ENCODE measurements at regions not wholly inside any gene's neighbourhood (a gene's known extent, or its start where the extent isn't known, plus 50 kb on each side); places are given as distances from the start of the nearest gene placed in this dataset.
"Not testable (repeated sequence)": the region's sequence is repeated elsewhere in the genome, so short reads cannot be mapped to it uniquely, and the experiment has no call there.

GRCh38 chr18:38642711-38643110 is 1077.1 kb upstream of the CELF4 start:
- no peak for DNase-seq (ENCODE audit: low spot score)
- in situ Hi-C loops (cut with HindIII; ENCODE audit: low sequenced_read_pairs), result no loop called here

GRCh38 chr18:38639700-38640099 is 1074.1 kb upstream of the CELF4 start:
- in situ Hi-C loops (cut with HindIII; ENCODE audit: low sequenced_read_pairs); DNase-seq (ENCODE audit: low spot score): not testable (repeated sequence)

GRCh38 chr18:38635709-38636430 is 1070.3 kb upstream of the CELF4 start:
- in situ Hi-C loops (cut with HindIII; ENCODE audit: low sequenced_read_pairs), result no loop called here
- no peak for DNase-seq (ENCODE audit: low spot score)

GRCh38 chr18:38634117-38634516 is 1068.5 kb upstream of the CELF4 start:
- in situ Hi-C loops (cut with HindIII; ENCODE audit: low sequenced_read_pairs), result no loop called here
- no peak for DNase-seq (ENCODE audit: low spot score)

GRCh38 chr18:38633333-38633732 is 1067.7 kb upstream of the CELF4 start:
- in situ Hi-C loops (cut with HindIII; ENCODE audit: low sequenced_read_pairs), result no loop called here
- DNase-seq (ENCODE audit: low spot score), result no peak

- DNase-seq (ENCODE audit: low spot score), result no peak
- in situ Hi-C loops (cut with HindIII; ENCODE audit: low sequenced_read_pairs), result no loop called here
Measured at GRCh38 chr18:38619129-38619528, 1053.5 kb upstream of the CELF4 start.

GRCh38 chr18:38616306-38616705 is 1050.7 kb upstream of the CELF4 start:
- in situ Hi-C loops (cut with HindIII; ENCODE audit: low sequenced_read_pairs), result no loop called here
- no peak for DNase-seq (ENCODE audit: low spot score)

- in situ Hi-C loops (cut with HindIII; ENCODE audit: low sequenced_read_pairs), result no loop called here
- no peak for DNase-seq (ENCODE audit: low spot score)
Measured at GRCh38 chr18:38612904-38613303, 1047.3 kb upstream of the CELF4 start.

- in situ Hi-C loops (cut with HindIII; ENCODE audit: low sequenced_read_pairs), result no loop called here
- no peak for DNase-seq (ENCODE audit: low spot score)
Measured at GRCh38 chr18:38611036-38611964, 1045.7 kb upstream of the CELF4 start.

GRCh38 chr18:38606841-38607240 is 1041.2 kb upstream of the CELF4 start:
- in situ Hi-C loops (cut with HindIII; ENCODE audit: low sequenced_read_pairs), result no loop called here

GRCh38 chr18:38602341-38602740 is 1036.7 kb upstream of the CELF4 start:
- DNase-seq (ENCODE audit: low spot score), result no peak
- in situ Hi-C loops (cut with HindIII; ENCODE audit: low sequenced_read_pairs), result no loop called here

More at GRCh38 chr18:38606841-38607240, 1041.2 kb upstream of the CELF4 start:
- DNase-seq (ENCODE audit: low spot score), result no peak

- no peak for DNase-seq (ENCODE audit: low spot score)
- in situ Hi-C loops (cut with HindIII; ENCODE audit: low sequenced_read_pairs), result no loop called here
Measured at GRCh38 chr18:38587571-38587970, 1022.0 kb upstream of the CELF4 start.

GRCh38 chr18:38586327-38586726 is 1020.7 kb upstream of the CELF4 start:
- no peak for DNase-seq (ENCODE audit: low spot score)
- in situ Hi-C loops (cut with HindIII; ENCODE audit: low sequenced_read_pairs), result no loop called here

GRCh38 chr18:38579764-38580163 is 1014.2 kb upstream of the CELF4 start:
- in situ Hi-C loops (cut with HindIII; ENCODE audit: low sequenced_read_pairs), result no loop called here
- peak; percentile 4 for DNase-seq (ENCODE audit: low spot score)

GRCh38 chr18:38576916-38577315 is 1011.3 kb upstream of the CELF4 start:
- no peak for DNase-seq (ENCODE audit: low spot score)
- in situ Hi-C loops (cut with HindIII; ENCODE audit: low sequenced_read_pairs), result no loop called here

- no peak for DNase-seq (ENCODE audit: low spot score)
- in situ Hi-C loops (cut with HindIII; ENCODE audit: low sequenced_read_pairs), result no loop called here
Measured at GRCh38 chr18:38576349-38576748, 1010.8 kb upstream of the CELF4 start.

- no peak for DNase-seq (ENCODE audit: low spot score)
- in situ Hi-C loops (cut with HindIII; ENCODE audit: low sequenced_read_pairs), result no loop called here
Measured at GRCh38 chr18:38575648-38576047, 1010.0 kb upstream of the CELF4 start.

GRCh38 chr18:38575023-38575422 is 1009.4 kb upstream of the CELF4 start:
- in situ Hi-C loops (cut with HindIII; ENCODE audit: low sequenced_read_pairs), result no loop called here

GRCh38 chr18:38572554-38573111 is 1007.0 kb upstream of the CELF4 start:
- in situ Hi-C loops (cut with HindIII; ENCODE audit: low sequenced_read_pairs), result no loop called here
- no peak for DNase-seq (ENCODE audit: low spot score)

More at GRCh38 chr18:38575023-38575422, 1009.4 kb upstream of the CELF4 start:
- DNase-seq (ENCODE audit: low spot score), result no peak

- in situ Hi-C loops (cut with HindIII; ENCODE audit: low sequenced_read_pairs), result no loop called here
- DNase-seq (ENCODE audit: low spot score), result no peak
Measured at GRCh38 chr18:38571651-38572050, 1006.1 kb upstream of the CELF4 start.

All from G401 (cell line).